Sigmoid colon (tissue), 4 donors: ENCODE measurements at regions not wholly inside any gene's neighbourhood (a gene's known extent, or its start where the extent isn't known, plus 50 kb on each side); places are given as distances from the start of the nearest gene placed in this dataset.
"Not testable (repeated sequence)": the region's sequence is repeated elsewhere in the genome, so short reads cannot be mapped to it uniquely, and the experiment has no call there.

Source experiments
- EP300 ChIP-seq, 4 donors: sonication (generic); formaldehyde crosslinking; IDR thresholded peaks; one replicate each; pipeline ENCODE4 v1.6.1; 2017; ENCODE audit warnings: antibody characterized with exemption in 4 of 4
- POLR2A ChIP-seq, 2 donors: fragments of 450-650 bp; IDR thresholded peaks; one replicate each; pipeline ENCODE4 v1.6.1; 2016; ENCODE audit warnings: antibody characterized with exemption in 2 of 2, mild to moderate bottlenecking in 2 of 2, moderate library complexity in 2 of 2
- POLR2AphosphoS5 ChIP-seq, 4 donors: sonication (generic); formaldehyde crosslinking; IDR thresholded peaks; one replicate each; pipeline ENCODE4 v1.6.1; 2017; ENCODE audit warnings: antibody characterized with exemption in 4 of 4
- TF ChIP-seq, protein P1 (sequence below), 4 experiments: fragments of 450-650 bp in 3 of 4; fragments of 200-600 bp in 1 of 4; IDR thresholded peaks; one replicate each; pipeline ENCODE4 v1.5.1; 2016 to 2019; ENCODE audit warnings: antibody characterized with exemption in 4 of 4, mild to moderate bottlenecking in 3 of 4, moderate library complexity in 2 of 4

DNA sequence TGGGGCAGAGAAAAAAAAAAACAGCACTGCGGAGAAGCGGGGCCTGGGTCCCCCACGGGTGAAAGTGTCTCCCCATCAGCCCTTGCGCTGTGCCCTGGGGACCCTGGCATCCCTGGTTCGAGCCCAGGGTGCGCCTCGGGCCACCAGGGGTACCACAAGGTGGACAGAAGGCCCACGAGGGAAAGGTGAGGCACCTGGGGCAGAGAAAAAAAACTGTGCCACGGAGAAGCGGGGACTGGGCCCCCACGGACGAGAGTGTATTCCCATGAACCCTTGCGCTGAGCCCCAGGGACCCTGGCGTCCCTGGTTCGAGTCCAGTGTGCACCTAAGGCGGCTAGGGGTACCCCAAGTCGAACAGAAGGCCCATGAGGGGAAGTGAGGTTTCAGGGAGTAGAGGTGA is 395.8 kb upstream of the TPTE start:
- TF ChIP-seq, protein P1, sequence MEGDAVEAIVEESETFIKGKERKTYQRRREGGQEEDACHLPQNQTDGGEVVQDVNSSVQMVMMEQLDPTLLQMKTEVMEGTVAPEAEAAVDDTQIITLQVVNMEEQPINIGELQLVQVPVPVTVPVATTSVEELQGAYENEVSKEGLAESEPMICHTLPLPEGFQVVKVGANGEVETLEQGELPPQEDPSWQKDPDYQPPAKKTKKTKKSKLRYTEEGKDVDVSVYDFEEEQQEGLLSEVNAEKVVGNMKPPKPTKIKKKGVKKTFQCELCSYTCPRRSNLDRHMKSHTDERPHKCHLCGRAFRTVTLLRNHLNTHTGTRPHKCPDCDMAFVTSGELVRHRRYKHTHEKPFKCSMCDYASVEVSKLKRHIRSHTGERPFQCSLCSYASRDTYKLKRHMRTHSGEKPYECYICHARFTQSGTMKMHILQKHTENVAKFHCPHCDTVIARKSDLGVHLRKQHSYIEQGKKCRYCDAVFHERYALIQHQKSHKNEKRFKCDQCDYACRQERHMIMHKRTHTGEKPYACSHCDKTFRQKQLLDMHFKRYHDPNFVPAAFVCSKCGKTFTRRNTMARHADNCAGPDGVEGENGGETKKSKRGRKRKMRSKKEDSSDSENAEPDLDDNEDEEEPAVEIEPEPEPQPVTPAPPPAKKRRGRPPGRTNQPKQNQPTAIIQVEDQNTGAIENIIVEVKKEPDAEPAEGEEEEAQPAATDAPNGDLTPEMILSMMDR (IDR thresholded peaks at IDR 0.05), result not testable (repeated sequence)
- not testable (repeated sequence) for TF ChIP-seq POLR2AphosphoS5, EP300, POLR2A (IDR thresholded peaks at IDR 0.05)
